ENCODE measurements at regions not wholly inside any gene's neighbourhood (a gene's known extent, or its start where the extent isn't known, plus 50 kb on each side); places are given as distances from the start of the nearest gene placed in this dataset.
"Not testable (repeated sequence)": the region's sequence is repeated elsewhere in the genome, so short reads cannot be mapped to it uniquely, and the experiment has no call there.

- not testable (repeated sequence) for TF ChIP-seq CTCF (optimal IDR thresholded peaks at IDR 0.05 in 1 of 3, IDR thresholded peaks at IDR 0.05 in 1 of 3, conservative IDR thresholded peaks at IDR 0.05 in 1 of 3; ENCODE audit: extremely low read depth in 1 of 3, insufficient read depth in 2 of 3, low read length in 3 of 3); EZH2 (IDR thresholded peaks at IDR 0.05; ENCODE audit: low read length)
Measured at GRCh38 chr1:143503048-143503447, 468.7 kb downstream of the FAM72C start.

Measured in keratinocyte (primary cell).